ENCODE measurements at regions not wholly inside any gene's neighbourhood (a gene's known extent, or its start where the extent isn't known, plus 50 kb on each side); places are given as distances from the start of the nearest gene placed in this dataset.
"Not testable (repeated sequence)": the region's sequence is repeated elsewhere in the genome, so short reads cannot be mapped to it uniquely, and the experiment has no call there.

DNA sequence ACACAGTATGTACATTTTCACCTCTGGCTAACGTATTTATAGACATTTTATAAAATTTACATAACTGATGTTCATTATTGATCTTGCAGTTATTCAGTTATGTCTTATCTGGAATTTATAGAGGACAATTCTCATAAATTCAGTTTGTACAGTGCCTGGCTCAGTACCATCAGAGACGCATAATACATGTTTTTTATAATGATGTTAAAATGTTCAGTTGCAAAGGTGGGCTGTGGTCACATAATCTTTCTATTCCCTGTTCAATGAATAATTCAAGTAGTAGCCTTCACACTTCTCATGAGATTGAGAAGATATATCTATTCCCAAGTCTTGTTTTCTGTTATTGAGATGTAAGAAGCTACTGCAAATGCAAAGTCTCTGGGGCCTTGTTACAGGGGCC lies 393.1 kb upstream of the ARRDC3 start:
- no peaks in the 10 kb centered on the region for H3K27me3 ChIP-seq (ENCODE audit: control insufficient read depth in 1 of 2, insufficient read depth in 2 of 2, low read length in 1 of 2)
- H3K27ac ChIP-seq (ENCODE audit: low read depth in 1 of 2, low read length in 2 of 2) = no peak overlapping the region
- H3K4me3 ChIP-seq (ENCODE audit: low read length in 2 of 2) = no peak overlapping the region
- WGBS, 2 donors = 73 to 76% methylated on average over 2 of the region's 2 CpGs
- intact Hi-C loops (cut with DNase I) = no loop called here
- H3K9me3 ChIP-seq (ENCODE audit: control insufficient read depth, low read length) = no peaks in the 10 kb centered on the region
- ATAC-seq (ENCODE audit: low FRiP score) (no peak), DNase-seq (no peak)
- H3K36me3 ChIP-seq (ENCODE audit: control insufficient read depth in 1 of 2, insufficient read depth in 2 of 2, low read length in 1 of 2) = no peaks in the 10 kb centered on the region
- no peaks in the 10 kb centered on the region for H3K4me1 ChIP-seq (ENCODE audit: control insufficient read depth in 1 of 2, insufficient read depth in 2 of 2, low read length in 2 of 2)

DNA sequence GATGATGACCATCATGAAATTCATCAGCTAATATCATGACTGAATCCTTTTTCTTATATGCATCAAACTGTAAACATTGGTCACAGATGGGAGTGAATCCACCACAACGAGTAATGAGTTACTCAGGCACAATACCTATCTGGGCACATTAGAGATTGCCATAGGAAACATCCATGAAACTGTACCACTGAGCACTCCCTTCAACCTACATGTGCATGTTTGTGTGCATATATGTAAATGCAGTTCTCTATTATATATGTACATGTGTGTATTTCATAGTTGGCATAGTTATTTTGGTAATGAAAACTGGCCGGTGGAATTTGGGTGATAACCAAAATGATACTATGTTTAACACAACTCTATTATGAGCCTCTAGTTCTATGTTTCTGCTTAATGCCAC lies 387.3 kb upstream of the ARRDC3 start:
- 79 to 86% methylated on average over 2 of the region's 2 CpGs for WGBS, 2 donors
- no peaks in the 10 kb centered on the region for H3K27me3 ChIP-seq (ENCODE audit: control insufficient read depth in 1 of 2, insufficient read depth in 2 of 2, low read length in 1 of 2)
- intact Hi-C loops (cut with DNase I) = no loop called here
- no peak for DNase-seq
- H3K27ac ChIP-seq (ENCODE audit: low read depth in 1 of 2, low read length in 2 of 2) = no peak overlapping the region
- H3K4me3 ChIP-seq (ENCODE audit: low read length in 2 of 2) = no peak overlapping the region
- no peaks in the 10 kb centered on the region for H3K36me3 ChIP-seq (ENCODE audit: control insufficient read depth in 1 of 2, insufficient read depth in 2 of 2, low read length in 1 of 2)
- no peak for ATAC-seq (ENCODE audit: low FRiP score)
- H3K9me3 ChIP-seq (ENCODE audit: control insufficient read depth, low read length) = no peaks in the 10 kb centered on the region
- no peaks in the 10 kb centered on the region for H3K4me1 ChIP-seq (ENCODE audit: control insufficient read depth in 1 of 2, insufficient read depth in 2 of 2, low read length in 2 of 2)

DNA sequence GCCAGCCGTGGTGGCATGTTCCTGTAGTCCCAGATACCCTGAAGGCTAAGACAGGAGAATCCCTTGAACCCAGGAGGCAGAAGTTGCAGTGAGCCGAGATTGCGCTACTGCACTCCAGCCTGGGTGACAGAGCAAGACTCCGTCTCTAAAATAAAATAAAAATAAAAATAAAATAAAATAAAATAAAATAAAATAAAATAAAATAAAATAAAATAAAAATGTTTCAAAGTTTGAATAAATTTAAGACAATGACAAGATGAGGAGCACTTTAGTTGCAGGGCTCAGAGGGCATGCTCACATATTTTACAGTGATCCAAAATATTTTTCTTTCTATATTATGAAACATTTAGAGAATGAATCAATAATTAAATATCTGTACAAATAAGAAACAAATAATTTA lies 374.3 kb upstream of the ARRDC3 start:
- intact Hi-C loops (cut with DNase I); ATAC-seq (ENCODE audit: low FRiP score): not testable (repeated sequence)
- WGBS, 2 donors = 87 to 89% methylated on average over 4 of the region's 4 CpGs

GRCh38 chr5:91754990-91755389 lies 371.9 kb upstream of the ARRDC3 start:
- Histone ChIP-seq H3K27ac (ENCODE audit: low read depth in 1 of 2, low read length in 2 of 2) (no peak overlapping the region), H3K4me3 (ENCODE audit: low read length in 2 of 2) (no peak overlapping the region), H3K4me1 (ENCODE audit: control insufficient read depth in 1 of 2, insufficient read depth in 2 of 2, low read length in 2 of 2) (no peaks in the 10 kb centered on the region), H3K36me3 (ENCODE audit: control insufficient read depth in 1 of 2, insufficient read depth in 2 of 2, low read length in 1 of 2) (no peaks in the 10 kb centered on the region), H3K9me3 (ENCODE audit: control insufficient read depth, low read length) (no peaks in the 10 kb centered on the region), H3K27me3 (ENCODE audit: control insufficient read depth in 1 of 2, insufficient read depth in 2 of 2, low read length in 1 of 2) (no peaks in the 10 kb centered on the region)
- ATAC-seq (ENCODE audit: low FRiP score) = no peak
- 33 to 37% methylated on average over 1 of the region's 1 CpG for WGBS, 2 donors
- intact Hi-C loops (cut with DNase I) = no loop called here
- DNase-seq = no peak

More for the DNA sequence above, 374.3 kb upstream of the ARRDC3 start:
- not testable (repeated sequence) for H3K4me3 ChIP-seq (ENCODE audit: low read length in 2 of 2); H3K27ac ChIP-seq (ENCODE audit: low read depth in 1 of 2, low read length in 2 of 2); H3K4me1 ChIP-seq (ENCODE audit: control insufficient read depth in 1 of 2, insufficient read depth in 2 of 2, low read length in 2 of 2); H3K9me3 ChIP-seq (ENCODE audit: control insufficient read depth, low read length); DNase-seq; H3K36me3 ChIP-seq (ENCODE audit: control insufficient read depth in 1 of 2, insufficient read depth in 2 of 2, low read length in 1 of 2); H3K27me3 ChIP-seq (ENCODE audit: control insufficient read depth in 1 of 2, insufficient read depth in 2 of 2, low read length in 1 of 2)

GRCh38 chr5:91744470-91744869 lies 361.4 kb upstream of the ARRDC3 start:
- intact Hi-C loops (cut with DNase I); H3K27me3 ChIP-seq (ENCODE audit: control insufficient read depth in 1 of 2, insufficient read depth in 2 of 2, low read length in 1 of 2); ATAC-seq (ENCODE audit: low FRiP score); H3K9me3 ChIP-seq (ENCODE audit: control insufficient read depth, low read length); H3K4me1 ChIP-seq (ENCODE audit: control insufficient read depth in 1 of 2, insufficient read depth in 2 of 2, low read length in 2 of 2); H3K27ac ChIP-seq (ENCODE audit: low read depth in 1 of 2, low read length in 2 of 2); DNase-seq; H3K36me3 ChIP-seq (ENCODE audit: control insufficient read depth in 1 of 2, insufficient read depth in 2 of 2, low read length in 1 of 2); H3K4me3 ChIP-seq (ENCODE audit: low read length in 2 of 2): not testable (repeated sequence)
- WGBS, 2 donors = 81% methylated on average over 5 of the region's 5 CpGs

DNA sequence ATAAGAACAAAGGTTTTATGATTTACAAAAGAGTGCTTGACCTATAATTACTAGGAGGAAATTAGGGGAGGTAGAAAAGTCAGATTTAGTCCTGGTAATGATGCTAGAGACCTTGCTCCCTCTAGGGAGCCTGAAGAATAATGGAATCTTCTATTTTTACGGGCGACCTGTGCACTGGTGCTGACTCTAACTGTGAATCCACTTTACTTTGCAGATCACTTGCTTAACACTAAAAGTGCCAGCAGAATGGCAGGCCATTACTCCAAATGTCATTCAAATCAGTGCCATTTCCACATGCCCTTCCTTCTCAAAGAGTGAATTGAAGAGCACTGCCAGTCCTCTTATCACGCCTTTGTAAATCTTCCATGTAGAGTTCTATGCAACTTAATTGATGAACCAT lies 359.4 kb upstream of the ARRDC3 start:
- no peak for ATAC-seq (ENCODE audit: low FRiP score)
- Histone ChIP-seq H3K4me1 (ENCODE audit: control insufficient read depth in 1 of 2, insufficient read depth in 2 of 2, low read length in 2 of 2) (no peaks in the 10 kb centered on the region), H3K27me3 (ENCODE audit: control insufficient read depth in 1 of 2, insufficient read depth in 2 of 2, low read length in 1 of 2) (no peaks in the 10 kb centered on the region), H3K36me3 (ENCODE audit: control insufficient read depth in 1 of 2, insufficient read depth in 2 of 2, low read length in 1 of 2) (no peaks in the 10 kb centered on the region), H3K9me3 (ENCODE audit: control insufficient read depth, low read length) (no peaks in the 10 kb centered on the region), H3K27ac (ENCODE audit: low read depth in 1 of 2, low read length in 2 of 2) (no peak overlapping the region), H3K4me3 (ENCODE audit: low read length in 2 of 2) (no peak overlapping the region)
- 53 to 58% methylated on average over 3 of the region's 3 CpGs for WGBS, 2 donors
- no peak for DNase-seq
- intact Hi-C loops (cut with DNase I) = no loop called here

DNA sequence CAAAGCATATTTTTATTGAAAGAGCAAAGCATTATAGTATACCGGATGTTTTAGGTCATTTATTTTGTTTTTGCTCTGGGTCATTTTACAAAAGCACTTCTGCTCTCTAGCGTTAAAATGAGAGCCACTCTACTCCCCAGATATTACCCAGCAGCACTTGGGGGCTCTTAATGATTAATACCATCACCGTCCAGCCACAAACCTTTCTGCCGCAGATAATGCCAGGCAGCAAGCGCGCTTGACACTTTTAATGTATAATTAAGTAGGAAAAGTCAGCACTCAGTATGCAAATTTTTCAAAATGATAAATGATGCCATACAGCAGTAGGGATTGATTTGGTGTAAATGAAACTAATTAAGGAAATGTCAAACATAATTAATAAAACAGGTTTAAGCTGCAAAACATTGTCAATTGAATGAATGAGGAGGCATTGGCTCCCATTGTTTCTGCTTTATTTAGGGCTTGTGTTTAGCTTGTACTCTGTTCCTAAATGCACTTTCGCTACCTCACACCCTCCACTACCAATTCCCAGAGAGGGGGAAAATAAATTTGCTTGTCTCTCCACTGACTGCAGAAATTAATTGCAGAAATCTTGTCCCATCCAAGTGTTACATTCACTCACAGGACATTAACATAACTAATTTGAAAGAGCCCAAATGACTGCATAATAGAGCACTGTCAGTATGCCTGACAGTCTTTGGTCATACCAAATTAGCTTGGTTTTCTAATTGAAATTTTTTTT lies 358.8 kb upstream of the ARRDC3 start:
- WGBS, 2 donors = 49 to 56% methylated on average over 7 of the region's 7 CpGs
- DNase-seq (no peak), ATAC-seq (ENCODE audit: low FRiP score) (no peak)
- no peaks in the 10 kb centered on the region for H3K27me3 ChIP-seq (ENCODE audit: control insufficient read depth in 1 of 2, insufficient read depth in 2 of 2, low read length in 1 of 2)
- H3K36me3 ChIP-seq (ENCODE audit: control insufficient read depth in 1 of 2, insufficient read depth in 2 of 2, low read length in 1 of 2) = no peaks in the 10 kb centered on the region
- no peaks in the 10 kb centered on the region for H3K9me3 ChIP-seq (ENCODE audit: control insufficient read depth, low read length)
- H3K4me3 ChIP-seq (ENCODE audit: low read length in 2 of 2) = no peak overlapping the region
- intact Hi-C loops (cut with DNase I) = no loop called here
- no peaks in the 10 kb centered on the region for H3K4me1 ChIP-seq (ENCODE audit: control insufficient read depth in 1 of 2, insufficient read depth in 2 of 2, low read length in 2 of 2)
- H3K27ac ChIP-seq (ENCODE audit: low read depth in 1 of 2, low read length in 2 of 2) = no peak overlapping the region

DNA sequence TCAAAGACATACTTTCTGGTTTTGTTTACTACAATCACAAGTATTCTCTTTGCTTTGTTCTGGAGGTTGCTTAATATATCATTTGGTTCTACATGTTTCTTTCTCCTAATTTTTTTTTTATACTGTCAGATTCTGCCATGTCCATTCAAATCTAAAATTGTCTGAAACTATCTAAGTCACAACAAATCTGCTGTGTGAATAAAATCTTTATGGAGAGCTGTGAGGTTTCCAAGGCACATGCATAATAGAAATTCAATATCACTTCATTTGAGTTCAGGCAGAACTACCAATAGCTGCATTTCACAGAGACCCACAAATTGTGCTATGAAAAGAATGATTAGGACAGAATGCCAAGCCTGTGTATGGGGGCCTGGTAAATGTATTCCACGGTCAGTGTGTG lies 346.9 kb upstream of the ARRDC3 start:
- Histone ChIP-seq H3K27me3 (ENCODE audit: control insufficient read depth in 1 of 2, insufficient read depth in 2 of 2, low read length in 1 of 2) (no peaks in the 10 kb centered on the region), H3K27ac (ENCODE audit: low read depth in 1 of 2, low read length in 2 of 2) (no peak overlapping the region), H3K4me3 (ENCODE audit: low read length in 2 of 2) (no peak overlapping the region), H3K36me3 (ENCODE audit: control insufficient read depth in 1 of 2, insufficient read depth in 2 of 2, low read length in 1 of 2) (no peaks in the 10 kb centered on the region), H3K9me3 (ENCODE audit: control insufficient read depth, low read length) (peaks cover 2% of the 10 kb centered on the region), H3K4me1 (ENCODE audit: control insufficient read depth in 1 of 2, insufficient read depth in 2 of 2, low read length in 2 of 2) (no peaks in the 10 kb centered on the region)
- DNase-seq (no peak), ATAC-seq (ENCODE audit: low FRiP score) (no peak)
- intact Hi-C loops (cut with DNase I) = no loop called here
- 55 to 83% methylated on average over 1 of the region's 1 CpG for WGBS, 2 donors

DNA sequence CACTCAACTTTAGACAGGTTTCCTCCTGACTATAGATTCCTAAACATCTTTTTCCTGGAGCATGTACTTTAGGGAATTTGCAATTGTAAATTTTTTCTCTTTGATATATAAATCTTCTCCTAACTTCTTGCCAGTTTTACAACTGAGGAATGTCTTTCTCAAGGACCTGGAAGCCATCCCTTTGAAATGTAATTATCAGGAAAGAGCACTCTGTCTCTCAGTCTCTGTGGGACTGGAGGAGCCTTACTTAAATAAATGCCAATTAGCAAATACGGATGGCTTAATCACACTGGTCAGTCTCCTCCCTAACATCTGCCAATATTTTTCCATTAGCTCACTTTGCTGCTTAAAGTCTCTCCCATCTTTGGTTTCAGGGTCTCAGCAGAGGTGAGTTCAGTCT lies 344.3 kb upstream of the ARRDC3 start:
- intact Hi-C loops (cut with DNase I) = no loop called here
- Histone ChIP-seq H3K27ac (ENCODE audit: low read depth in 1 of 2, low read length in 2 of 2) (no peak overlapping the region), H3K27me3 (ENCODE audit: control insufficient read depth in 1 of 2, insufficient read depth in 2 of 2, low read length in 1 of 2) (no peaks in the 10 kb centered on the region), H3K9me3 (ENCODE audit: control insufficient read depth, low read length) (no peaks in the 10 kb centered on the region), H3K36me3 (ENCODE audit: control insufficient read depth in 1 of 2, insufficient read depth in 2 of 2, low read length in 1 of 2) (no peaks in the 10 kb centered on the region), H3K4me1 (ENCODE audit: control insufficient read depth in 1 of 2, insufficient read depth in 2 of 2, low read length in 2 of 2) (no peaks in the 10 kb centered on the region), H3K4me3 (ENCODE audit: low read length in 2 of 2) (no peak overlapping the region)
- 20 to 28% methylated on average over 1 of the region's 1 CpG for WGBS, 2 donors
- no peak for ATAC-seq (ENCODE audit: low FRiP score)
- DNase-seq = no peak
